Fibroblast of lung (primary cell): ENCODE measurements at regions not wholly inside any gene's neighbourhood (a gene's known extent, or its start where the extent isn't known, plus 50 kb on each side); places are given as distances from the start of the nearest gene placed in this dataset.

ENCODE experiments used
- DNase-seq, 2 donors: peaks; one replicate each; pipeline versions ENCODE4 v3.0.0 to v3.0.0-alpha.2; 2010; ENCODE audit warnings: low read depth in 2 of 2
- H2AFZ ChIP-seq: 2 replicates; pipeline ENCODE4 v1.5.1; 2012; ENCODE audit warnings: low read length, control low read depth, inconsistent platforms
- H3K27ac ChIP-seq: 2 replicates; pipeline ENCODE4 v1.5.1; 2011; ENCODE audit warnings: low read length, control low read depth; ENCODE audit not compliant: insufficient read depth
- H3K27me3 ChIP-seq: 2 replicates; pipeline ENCODE4 v1.5.1; 2011; ENCODE audit warnings: mild to moderate bottlenecking, low read length; ENCODE audit not compliant: control insufficient read depth, insufficient read depth
- H3K36me3 ChIP-seq: 2 replicates; pipeline ENCODE4 v1.5.1; 2011; ENCODE audit warnings: low read length; ENCODE audit not compliant: control insufficient read depth, insufficient read depth
- H3K4me1 ChIP-seq: 2 replicates; pipeline ENCODE4 v1.5.1; 2011; ENCODE audit warnings: low read length; ENCODE audit not compliant: control insufficient read depth, insufficient read depth; ENCODE audit errors: extremely low read depth
- H3K4me2 ChIP-seq: 2 replicates; pipeline ENCODE4 v1.5.1; 2011; ENCODE audit warnings: low read length, control low read depth; ENCODE audit not compliant: insufficient read depth; ENCODE audit errors: extremely low read depth
- H3K4me3 ChIP-seq, 4 experiments: fragments of 200-600 bp in 1 of 4; sonication (generic) in 1 of 4; replicated peaks in 1 of 4; 2 replicates each; pipeline ENCODE4 v1.5.1; 2011 to 2016; ENCODE audit warnings: low read length in 4 of 4, low read depth in 3 of 4, mild to moderate bottlenecking in 3 of 4, control low read depth in 2 of 4, inconsistent platforms in 1 of 4, mixed read lengths in 1 of 4; ENCODE audit not compliant: insufficient read depth in 1 of 4; ENCODE audit errors: control extremely low read depth in 1 of 4
- H3K79me2 ChIP-seq: 2 replicates; pipeline ENCODE4 v1.5.1; 2012; ENCODE audit warnings: mild to moderate bottlenecking, low read length, inconsistent platforms; ENCODE audit not compliant: control insufficient read depth, insufficient read depth
- H3K9ac ChIP-seq: 2 replicates; pipeline ENCODE4 v1.5.1; 2011; ENCODE audit warnings: mild to moderate bottlenecking, low read length, control low read depth; ENCODE audit not compliant: insufficient read depth
- H3K9me3 ChIP-seq: 2 replicates; pipeline ENCODE4 v1.5.1; 2012; ENCODE audit warnings: low read depth, low read length; ENCODE audit not compliant: control insufficient read depth, insufficient read depth
- H4K20me1 ChIP-seq: 2 replicates; pipeline ENCODE4 v1.5.1; 2011; ENCODE audit warnings: low read length; ENCODE audit not compliant: control insufficient read depth, insufficient read depth; ENCODE audit errors: extremely low read depth
- EZH2 ChIP-seq: IDR thresholded peaks from 2 replicates; pipeline ENCODE4 v1.5.1; 2012; ENCODE audit warnings: low read length, control low read depth, mild to moderate bottlenecking; ENCODE audit errors: missing control alignments
- TF ChIP-seq, protein P1 (sequence below), 2 donors: IDR thresholded peaks in 1 of 2; conservative IDR thresholded peaks in 1 of 2; 1 replicate in 1 of 2; 2 replicates in 1 of 2; pipeline ENCODE4 v1.5.1; 2011 to 2012; ENCODE audit warnings: low read length in 2 of 2, control low read depth in 1 of 2, inconsistent platforms in 1 of 2, low read depth in 1 of 2, mild to moderate bottlenecking in 1 of 2

- TF ChIP-seq, protein P1, sequence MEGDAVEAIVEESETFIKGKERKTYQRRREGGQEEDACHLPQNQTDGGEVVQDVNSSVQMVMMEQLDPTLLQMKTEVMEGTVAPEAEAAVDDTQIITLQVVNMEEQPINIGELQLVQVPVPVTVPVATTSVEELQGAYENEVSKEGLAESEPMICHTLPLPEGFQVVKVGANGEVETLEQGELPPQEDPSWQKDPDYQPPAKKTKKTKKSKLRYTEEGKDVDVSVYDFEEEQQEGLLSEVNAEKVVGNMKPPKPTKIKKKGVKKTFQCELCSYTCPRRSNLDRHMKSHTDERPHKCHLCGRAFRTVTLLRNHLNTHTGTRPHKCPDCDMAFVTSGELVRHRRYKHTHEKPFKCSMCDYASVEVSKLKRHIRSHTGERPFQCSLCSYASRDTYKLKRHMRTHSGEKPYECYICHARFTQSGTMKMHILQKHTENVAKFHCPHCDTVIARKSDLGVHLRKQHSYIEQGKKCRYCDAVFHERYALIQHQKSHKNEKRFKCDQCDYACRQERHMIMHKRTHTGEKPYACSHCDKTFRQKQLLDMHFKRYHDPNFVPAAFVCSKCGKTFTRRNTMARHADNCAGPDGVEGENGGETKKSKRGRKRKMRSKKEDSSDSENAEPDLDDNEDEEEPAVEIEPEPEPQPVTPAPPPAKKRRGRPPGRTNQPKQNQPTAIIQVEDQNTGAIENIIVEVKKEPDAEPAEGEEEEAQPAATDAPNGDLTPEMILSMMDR (conservative IDR thresholded peaks at IDR 0.05 in 1 of 2, IDR thresholded peaks at IDR 0.05 in 1 of 2; ENCODE audit: low read depth in 1 of 2, low read length in 2 of 2), result no peak
- no peak for TF ChIP-seq EZH2
- no peak for DNase-seq
- H2AFZ ChIP-seq, result no peak overlapping the region
- H3K9me3 ChIP-seq, result no peaks in the 10 kb centered on the region
- H4K20me1 ChIP-seq, result no peaks in the 10 kb centered on the region
- no peaks in the 10 kb centered on the region for H3K79me2 ChIP-seq
- no peak overlapping the region for H3K4me2 ChIP-seq
- no peaks in the 10 kb centered on the region for H3K27me3 ChIP-seq
- no peaks in the 10 kb centered on the region for H3K36me3 ChIP-seq
- no peak overlapping the region for H3K27ac ChIP-seq
- no peaks in the 10 kb centered on the region for H3K4me1 ChIP-seq
- H3K4me3 ChIP-seq, result no peak overlapping the region
- H3K9ac ChIP-seq, result no peak overlapping the region
These were observed 198.0 kb upstream of the TUSC1 start for GRCh38 chr9:25876248-25876647.

DNA sequence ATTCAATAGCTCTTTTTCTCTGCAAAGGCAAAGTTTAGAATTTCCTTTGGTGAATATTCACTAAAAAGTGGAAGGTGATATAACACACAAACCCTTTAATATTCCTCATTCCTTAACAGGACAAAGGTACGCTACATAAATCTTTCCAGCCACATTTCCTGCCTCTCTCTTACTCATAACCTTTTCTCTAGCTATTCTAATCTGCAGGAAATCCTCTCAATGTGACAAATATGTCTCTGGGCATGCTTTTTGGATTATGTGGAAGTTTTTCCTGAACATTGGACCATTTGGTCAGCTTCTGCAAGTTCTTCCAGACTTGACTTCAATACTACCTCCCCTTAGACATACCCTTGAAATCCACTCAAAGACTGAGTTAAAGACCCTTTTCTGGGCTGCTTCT is 186.3 kb upstream of the TUSC1 start:
- TF ChIP-seq, protein P1 (conservative IDR thresholded peaks at IDR 0.05 in 1 of 2, IDR thresholded peaks at IDR 0.05 in 1 of 2; ENCODE audit: low read depth in 1 of 2, low read length in 2 of 2), result no peak
- no peak for TF ChIP-seq EZH2
- no peak overlapping the region for H3K4me2 ChIP-seq
- no peak overlapping the region for H3K9ac ChIP-seq

GRCh38 chr9:25861421-25861820 is 183.2 kb upstream of the TUSC1 start:
- no peak overlapping the region for H2AFZ ChIP-seq
- TF ChIP-seq, protein P1 (conservative IDR thresholded peaks at IDR 0.05 in 1 of 2, IDR thresholded peaks at IDR 0.05 in 1 of 2; ENCODE audit: low read depth in 1 of 2, low read length in 2 of 2), result no peak
- no peaks in the 10 kb centered on the region for H4K20me1 ChIP-seq
- H3K27ac ChIP-seq, result no peak overlapping the region
- H3K79me2 ChIP-seq, result no peaks in the 10 kb centered on the region
- no peak overlapping the region for H3K4me2 ChIP-seq
- no peaks in the 10 kb centered on the region for H3K27me3 ChIP-seq
- H3K4me3 ChIP-seq, result no peak overlapping the region
- no peaks in the 10 kb centered on the region for H3K9me3 ChIP-seq
- H3K36me3 ChIP-seq, result no peaks in the 10 kb centered on the region
- H3K4me1 ChIP-seq, result no peaks in the 10 kb centered on the region
- H3K9ac ChIP-seq, result no peak overlapping the region
- no peak for DNase-seq

More for the DNA sequence above, 186.3 kb upstream of the TUSC1 start:
- H4K20me1 ChIP-seq, result no peaks in the 10 kb centered on the region
- no peak overlapping the region for H2AFZ ChIP-seq
- no peak overlapping the region for H3K4me3 ChIP-seq
- no peaks in the 10 kb centered on the region for H3K36me3 ChIP-seq
- no peaks in the 10 kb centered on the region for H3K27me3 ChIP-seq
- no peaks in the 10 kb centered on the region for H3K4me1 ChIP-seq
- no peak overlapping the region for H3K27ac ChIP-seq
- DNase-seq, result no peak
- H3K79me2 ChIP-seq, result no peaks in the 10 kb centered on the region
- H3K9me3 ChIP-seq, result no peaks in the 10 kb centered on the region
